ENCODE measurements at regions not wholly inside any gene's neighbourhood (a gene's known extent, or its start where the extent isn't known, plus 50 kb on each side); places are given as distances from the start of the nearest gene placed in this dataset.

DNA sequence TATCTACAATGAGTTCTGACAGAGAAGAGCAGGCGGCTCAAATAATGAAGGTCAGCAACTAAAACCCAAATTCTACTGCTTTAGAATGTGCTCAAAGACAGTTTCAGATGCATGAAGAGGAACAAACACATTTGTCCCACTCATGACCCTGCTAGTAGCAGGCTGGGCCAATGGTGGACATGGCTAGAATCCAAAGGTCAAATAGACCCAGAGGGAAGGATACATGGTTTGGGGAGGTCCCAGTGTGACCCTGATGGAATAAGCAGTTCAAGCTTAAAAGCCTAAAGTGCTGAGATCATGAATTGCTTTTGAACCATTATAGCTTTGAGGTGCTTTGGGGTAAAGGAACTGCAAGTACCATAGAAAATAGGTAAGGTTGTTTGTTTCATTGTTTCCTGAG is 450.7 kb downstream of the MID1IP1 start:
- in situ Hi-C loops (cut with MboI; ENCODE audit: low pct_ligation_motif_present in 1 of 4, low pct_unique_long_range_greater_than_20kb in 1 of 4, low sequenced_read_pairs in 3 of 4) (no loop called here), intact Hi-C loops (cut with DNase I; ENCODE audit: low total_unique reads) (no loop called here)
- Histone ChIP-seq H3K4me3 (no peak overlapping the region), H3K27me3 (no peaks in the 10 kb centered on the region), H3K27ac (no peak overlapping the region), H3K36me3 (no peaks in the 10 kb centered on the region), H3K4me1 (no peaks in the 10 kb centered on the region), H3K9me3 (no peaks in the 10 kb centered on the region)
- TF ChIP-seq POLR2A (IDR thresholded peaks at IDR 0.05): no peak
- no peak for TF ChIP-seq POLR2AphosphoS5 (IDR thresholded peaks at IDR 0.05)
- TF ChIP-seq EP300 (IDR thresholded peaks at IDR 0.05; ENCODE audit: low read depth): no peak
- TF ChIP-seq, protein P1, sequence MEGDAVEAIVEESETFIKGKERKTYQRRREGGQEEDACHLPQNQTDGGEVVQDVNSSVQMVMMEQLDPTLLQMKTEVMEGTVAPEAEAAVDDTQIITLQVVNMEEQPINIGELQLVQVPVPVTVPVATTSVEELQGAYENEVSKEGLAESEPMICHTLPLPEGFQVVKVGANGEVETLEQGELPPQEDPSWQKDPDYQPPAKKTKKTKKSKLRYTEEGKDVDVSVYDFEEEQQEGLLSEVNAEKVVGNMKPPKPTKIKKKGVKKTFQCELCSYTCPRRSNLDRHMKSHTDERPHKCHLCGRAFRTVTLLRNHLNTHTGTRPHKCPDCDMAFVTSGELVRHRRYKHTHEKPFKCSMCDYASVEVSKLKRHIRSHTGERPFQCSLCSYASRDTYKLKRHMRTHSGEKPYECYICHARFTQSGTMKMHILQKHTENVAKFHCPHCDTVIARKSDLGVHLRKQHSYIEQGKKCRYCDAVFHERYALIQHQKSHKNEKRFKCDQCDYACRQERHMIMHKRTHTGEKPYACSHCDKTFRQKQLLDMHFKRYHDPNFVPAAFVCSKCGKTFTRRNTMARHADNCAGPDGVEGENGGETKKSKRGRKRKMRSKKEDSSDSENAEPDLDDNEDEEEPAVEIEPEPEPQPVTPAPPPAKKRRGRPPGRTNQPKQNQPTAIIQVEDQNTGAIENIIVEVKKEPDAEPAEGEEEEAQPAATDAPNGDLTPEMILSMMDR (IDR thresholded peaks at IDR 0.05): no peak
- WGBS, 2 donors (ENCODE audit: low coverage in 1 of 2): 74 to 100% methylated on average over 1 of the region's 1 CpG
- no peak for DNase-seq

DNA sequence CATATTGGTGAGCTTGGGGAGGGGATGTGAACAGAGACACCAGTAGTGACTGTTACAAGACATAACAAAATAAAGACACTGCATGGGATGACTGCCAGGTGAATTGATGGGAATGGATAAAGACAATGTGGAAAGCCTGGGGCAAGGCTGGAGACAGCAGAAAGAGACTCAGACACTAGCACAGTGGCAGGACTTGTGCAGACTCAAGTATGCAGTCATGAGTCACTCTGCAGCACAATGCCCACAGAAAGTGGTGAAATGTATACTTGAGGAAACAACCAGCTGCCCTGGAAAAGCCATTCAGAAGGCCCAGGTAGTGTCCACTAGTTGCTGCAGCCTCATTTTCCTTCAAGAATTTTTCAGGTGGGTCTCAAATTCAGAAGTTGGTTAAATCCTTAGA is 452.3 kb downstream of the MID1IP1 start:
- no peaks in the 10 kb centered on the region for H3K9me3 ChIP-seq
- intact Hi-C loops (cut with DNase I; ENCODE audit: low total_unique reads) (no loop called here), in situ Hi-C loops (cut with MboI; ENCODE audit: low pct_ligation_motif_present in 1 of 4, low pct_unique_long_range_greater_than_20kb in 1 of 4, low sequenced_read_pairs in 3 of 4) (no loop called here)
- H3K36me3 ChIP-seq: no peaks in the 10 kb centered on the region
- no peak overlapping the region for H3K4me3 ChIP-seq
- H3K27ac ChIP-seq: no peak overlapping the region
- no peaks in the 10 kb centered on the region for H3K4me1 ChIP-seq
- no peak for DNase-seq
- H3K27me3 ChIP-seq: no peaks in the 10 kb centered on the region
- TF ChIP-seq POLR2A (IDR thresholded peaks at IDR 0.05) (no peak), EP300 (IDR thresholded peaks at IDR 0.05; ENCODE audit: low read depth) (no peak), POLR2AphosphoS5 (IDR thresholded peaks at IDR 0.05) (no peak)
- TF ChIP-seq, protein P1 (IDR thresholded peaks at IDR 0.05): no peak

DNA sequence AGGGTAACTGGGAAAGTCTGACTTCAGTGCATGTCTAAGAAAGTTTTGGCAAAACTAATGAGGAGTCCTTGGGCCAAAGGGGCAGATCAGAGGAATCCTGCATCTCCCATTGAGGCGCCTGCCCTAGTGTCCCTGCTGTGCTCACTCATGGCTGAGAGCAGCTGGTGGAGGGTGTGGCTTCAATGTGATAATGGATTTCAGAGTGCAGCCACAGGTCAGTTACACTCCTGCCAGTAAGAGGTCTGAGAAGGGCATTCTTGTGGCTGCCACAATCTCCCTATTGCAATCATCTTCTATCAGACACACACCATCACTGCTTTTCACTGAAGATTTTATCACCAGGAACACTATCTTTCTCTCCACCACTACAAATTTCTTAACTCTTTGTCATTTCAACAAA is 457.1 kb downstream of the MID1IP1 start:
- no peaks in the 10 kb centered on the region for H3K36me3 ChIP-seq
- 67% methylated on average over 1 of the region's 1 CpG; no CpG with 5 or more reads in 1 of the 2 donors for WGBS, 2 donors (ENCODE audit: low coverage in 1 of 2)
- no peaks in the 10 kb centered on the region for H3K9me3 ChIP-seq
- DNase-seq: no peak
- intact Hi-C loops (cut with DNase I; ENCODE audit: low total_unique reads): no loop called here
- H3K4me3 ChIP-seq: no peak overlapping the region
- no peak overlapping the region for H3K27ac ChIP-seq
- TF ChIP-seq POLR2AphosphoS5 (IDR thresholded peaks at IDR 0.05) (no peak), EP300 (IDR thresholded peaks at IDR 0.05; ENCODE audit: low read depth) (no peak), POLR2A (IDR thresholded peaks at IDR 0.05) (no peak)
- TF ChIP-seq, protein P1 (IDR thresholded peaks at IDR 0.05): no peak
- H3K27me3 ChIP-seq: no peaks in the 10 kb centered on the region
- in situ Hi-C loops (cut with MboI; ENCODE audit: low pct_ligation_motif_present in 1 of 4, low pct_unique_long_range_greater_than_20kb in 1 of 4, low sequenced_read_pairs in 3 of 4): no loop called here
- H3K4me1 ChIP-seq: no peaks in the 10 kb centered on the region

DNA sequence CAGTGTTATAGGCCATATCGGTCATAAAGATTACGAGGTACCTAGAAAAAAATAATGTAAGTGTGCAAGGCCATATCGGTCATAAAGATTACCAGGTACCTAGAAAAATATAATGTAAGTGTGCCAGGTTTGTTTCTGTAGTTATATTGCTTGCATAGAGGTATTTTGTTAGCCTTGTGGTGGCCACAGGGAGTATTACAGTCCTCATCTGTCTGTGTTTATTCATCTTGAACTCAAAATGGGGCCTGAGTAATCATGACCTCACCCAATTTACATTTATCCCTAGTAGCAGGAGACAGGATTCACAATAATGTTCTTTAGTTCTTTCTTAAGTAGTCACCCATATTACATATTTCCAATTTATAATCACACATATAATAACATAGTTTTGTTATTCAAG is 459.7 kb downstream of the MID1IP1 start:
- no peak overlapping the region for H3K4me3 ChIP-seq
- H3K36me3 ChIP-seq: no peaks in the 10 kb centered on the region
- 57% methylated on average over 3 of the region's 3 CpGs; no CpG with 5 or more reads in 1 of the 2 donors for WGBS, 2 donors (ENCODE audit: low coverage in 1 of 2)
- intact Hi-C loops (cut with DNase I; ENCODE audit: low total_unique reads): no loop called here
- no peaks in the 10 kb centered on the region for H3K9me3 ChIP-seq
- H3K27ac ChIP-seq: no peak overlapping the region
- no peak for DNase-seq
- H3K27me3 ChIP-seq: no peaks in the 10 kb centered on the region
- in situ Hi-C loops (cut with MboI; ENCODE audit: low pct_ligation_motif_present in 1 of 4, low pct_unique_long_range_greater_than_20kb in 1 of 4, low sequenced_read_pairs in 3 of 4): no loop called here
- H3K4me1 ChIP-seq: no peaks in the 10 kb centered on the region
- TF ChIP-seq POLR2AphosphoS5 (IDR thresholded peaks at IDR 0.05) (no peak), POLR2A (IDR thresholded peaks at IDR 0.05) (no peak), EP300 (IDR thresholded peaks at IDR 0.05; ENCODE audit: low read depth) (no peak)
- TF ChIP-seq, protein P1 (IDR thresholded peaks at IDR 0.05): no peak

All from transverse colon (tissue), 4 donors.